Ramos (cell line): ENCODE measurements at regions not wholly inside any gene's neighbourhood (a gene's known extent, or its start where the extent isn't known, plus 50 kb on each side); places are given as distances from the start of the nearest gene placed in this dataset.

Experiments used
- in situ Hi-C: fragments of 300-500 bp; cut with MboI; formaldehyde crosslinking; loops from one replicate; pipeline ENCODE4 v1.14.3; 2022; ENCODE audit warnings: low sequenced_read_pairs; ENCODE audit not compliant: unreplicated experiment

DNA sequence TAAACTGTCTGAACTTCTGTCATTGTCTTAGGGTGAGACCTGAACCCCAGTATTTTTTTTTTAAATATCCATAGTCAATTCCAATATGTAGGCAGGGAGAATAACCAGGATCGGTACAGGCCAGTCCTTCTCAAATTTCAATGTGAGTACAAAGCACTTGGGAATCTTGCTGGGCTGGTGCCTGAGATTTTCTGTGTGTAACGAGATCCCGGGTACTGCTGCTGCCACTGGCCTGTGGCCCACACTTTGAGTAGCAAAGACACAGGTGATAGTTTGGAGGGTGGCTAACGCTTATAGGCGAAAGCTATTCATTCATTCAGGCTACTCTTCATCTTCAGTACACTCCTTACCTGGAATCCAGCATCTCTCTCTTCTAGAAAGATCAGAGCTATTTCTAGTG is 923.6 kb upstream of the TENM3 start:
- in situ Hi-C loops = no loop called here

DNA sequence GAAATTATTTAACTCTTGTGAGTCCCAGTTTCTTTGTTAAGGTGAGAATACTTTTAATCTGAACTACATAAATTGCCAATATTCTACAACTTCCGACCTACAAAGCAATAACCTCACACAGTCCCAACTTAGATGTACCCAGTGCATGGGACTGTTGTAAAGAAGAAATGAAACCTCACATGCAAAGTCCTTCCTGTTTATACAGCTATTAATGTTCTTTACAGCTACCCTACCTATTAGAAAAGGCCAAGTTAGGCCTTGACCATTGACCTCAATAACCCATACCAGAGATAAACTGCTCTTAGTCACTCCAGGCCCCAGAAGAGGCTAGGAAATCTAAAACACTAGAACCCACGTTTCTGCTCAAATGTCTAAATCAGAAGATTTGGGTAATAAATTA is 920.1 kb upstream of the TENM3 start:
- in situ Hi-C loops = no loop called here

DNA sequence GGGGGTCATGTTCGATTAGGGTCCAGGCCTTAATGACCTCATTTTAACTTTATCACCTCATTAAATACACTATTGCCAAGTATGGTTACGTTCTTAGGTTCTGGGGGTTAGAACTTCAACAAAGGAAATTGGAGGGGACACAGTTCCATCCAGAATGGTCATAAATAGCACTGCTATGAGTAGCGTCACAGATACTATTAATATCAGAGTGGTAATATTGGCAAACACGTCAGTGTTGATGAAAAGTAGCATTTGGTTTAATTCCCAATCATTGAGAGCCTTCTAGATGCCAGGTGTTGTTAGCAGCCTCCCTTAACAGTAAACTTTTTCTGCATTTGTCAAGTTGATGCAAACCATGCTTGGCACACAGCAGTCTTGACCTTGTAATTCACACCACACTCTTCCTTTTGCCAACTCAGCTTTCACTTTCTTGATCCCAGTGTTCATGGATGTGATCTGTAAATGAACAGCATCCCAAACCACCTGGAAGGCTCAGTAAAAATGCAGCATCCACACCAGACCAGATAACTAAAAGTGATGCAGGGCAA is 912.5 kb upstream of the TENM3 start:
- in situ Hi-C loops = no loop called here

DNA sequence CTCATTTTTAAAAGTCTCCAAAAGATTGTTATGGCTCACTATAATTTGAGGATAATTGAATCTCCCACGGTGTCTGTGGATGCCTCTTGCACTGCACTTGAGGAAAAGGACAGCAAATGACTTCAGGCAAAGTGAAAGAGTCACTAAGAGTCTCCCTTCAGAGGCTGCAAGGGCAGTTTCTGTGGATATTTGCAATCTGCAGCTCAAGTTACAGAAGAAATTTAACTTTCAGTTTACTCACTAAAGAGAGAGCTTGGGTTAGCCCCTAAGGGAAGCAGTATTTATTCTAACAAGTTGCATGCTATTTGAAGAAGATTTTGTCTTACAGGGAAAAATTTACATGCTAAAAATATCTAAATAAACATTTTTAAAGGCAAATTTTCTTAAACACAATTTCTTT is 912.0 kb upstream of the TENM3 start:
- in situ Hi-C loops = no loop called here

DNA sequence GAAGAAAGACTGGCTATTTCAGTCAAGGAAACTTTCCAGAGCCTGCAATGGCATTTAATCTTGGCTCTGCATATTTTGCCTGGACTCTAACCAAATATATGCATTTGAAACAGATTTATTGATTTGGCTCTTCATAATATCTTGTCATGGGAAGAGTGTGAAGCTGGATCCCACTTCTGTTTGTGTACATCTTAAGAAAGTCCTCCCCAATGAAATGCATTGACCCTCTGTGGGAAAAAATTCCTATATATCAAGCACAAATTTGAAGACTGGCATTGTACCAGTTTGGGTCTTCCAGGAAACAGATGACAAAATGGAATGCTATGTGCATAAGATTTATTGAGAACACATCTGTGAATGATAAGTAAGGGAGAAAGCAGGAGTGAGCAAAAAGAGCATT is 897.3 kb upstream of the TENM3 start:
- in situ Hi-C loops = no loop called here

DNA sequence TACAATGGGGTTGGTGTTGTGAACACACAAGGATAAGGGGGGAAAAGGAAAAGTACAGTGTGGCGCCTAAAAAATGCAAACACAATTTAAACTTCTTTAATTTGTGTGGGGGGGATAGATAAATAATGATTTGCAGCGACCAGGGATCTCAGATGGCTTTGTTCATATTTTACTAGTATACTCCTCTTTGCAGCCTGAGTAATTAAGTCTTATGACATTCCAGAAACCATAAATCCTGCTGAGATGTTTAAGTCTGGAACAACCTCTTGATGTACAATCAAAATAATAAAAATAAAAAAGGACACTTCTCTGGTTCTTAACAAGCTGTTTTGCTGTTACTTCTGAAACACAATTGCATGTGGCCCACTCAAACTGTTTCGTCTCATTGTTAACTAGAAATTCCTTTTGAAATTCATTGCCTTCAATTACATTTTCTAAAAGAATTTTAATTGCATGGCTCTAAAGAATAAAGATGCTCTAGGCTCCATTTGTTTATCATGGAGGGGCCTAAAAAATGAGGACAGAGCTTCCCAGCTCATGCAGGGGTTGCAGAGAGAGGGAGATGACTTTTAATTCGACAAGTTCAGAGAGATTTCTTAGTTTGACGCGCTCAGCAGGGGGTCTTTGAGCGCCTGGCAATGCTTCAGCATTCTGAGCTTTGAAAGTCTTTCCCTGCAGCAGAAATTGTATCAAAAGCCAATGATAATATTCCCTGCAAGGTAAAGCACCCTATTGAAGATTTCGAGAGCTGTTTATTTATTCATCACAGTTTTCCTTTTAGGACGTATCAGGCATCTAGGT is 892.4 kb upstream of the TENM3 start:
- in situ Hi-C loops = no loop called here

DNA sequence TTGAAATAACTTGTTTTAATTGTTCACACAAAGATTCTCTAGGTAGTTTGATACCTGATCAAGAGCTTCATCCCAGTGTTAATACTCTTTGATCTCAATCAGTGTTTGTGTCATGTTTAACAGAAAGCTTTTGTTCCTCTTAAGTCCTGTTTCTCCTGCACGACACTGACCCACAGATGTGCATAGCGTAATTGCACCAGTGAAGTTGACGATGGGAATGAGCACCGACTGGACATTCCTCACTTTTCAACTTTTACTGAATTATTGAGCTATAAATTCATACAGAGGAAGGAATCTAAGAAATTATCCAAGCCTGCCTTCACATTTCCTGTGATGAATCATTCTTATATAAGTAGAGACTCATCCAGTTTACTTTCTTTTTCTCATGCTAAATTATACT is 878.7 kb upstream of the TENM3 start:
- in situ Hi-C loops = no loop called here

DNA sequence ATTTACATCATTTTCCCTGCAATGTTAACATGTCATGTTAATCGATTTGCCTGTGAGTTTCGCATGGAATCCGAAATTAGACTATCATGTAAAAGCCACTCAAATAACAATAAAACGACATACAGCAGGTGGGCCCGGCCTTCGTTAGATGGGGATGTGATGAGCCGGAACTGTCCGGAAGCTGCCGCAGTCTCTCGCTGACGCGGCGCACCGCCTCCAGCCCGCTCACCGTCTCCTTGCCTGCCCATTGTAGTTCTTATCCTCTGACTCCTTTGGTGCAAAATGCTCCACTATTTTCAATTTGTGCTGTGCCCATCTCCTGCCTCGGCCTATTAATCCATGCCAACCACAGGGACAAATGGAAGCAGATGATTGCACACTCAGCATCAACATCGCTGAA is 877.5 kb upstream of the TENM3 start:
- in situ Hi-C loops = no loop called here

DNA sequence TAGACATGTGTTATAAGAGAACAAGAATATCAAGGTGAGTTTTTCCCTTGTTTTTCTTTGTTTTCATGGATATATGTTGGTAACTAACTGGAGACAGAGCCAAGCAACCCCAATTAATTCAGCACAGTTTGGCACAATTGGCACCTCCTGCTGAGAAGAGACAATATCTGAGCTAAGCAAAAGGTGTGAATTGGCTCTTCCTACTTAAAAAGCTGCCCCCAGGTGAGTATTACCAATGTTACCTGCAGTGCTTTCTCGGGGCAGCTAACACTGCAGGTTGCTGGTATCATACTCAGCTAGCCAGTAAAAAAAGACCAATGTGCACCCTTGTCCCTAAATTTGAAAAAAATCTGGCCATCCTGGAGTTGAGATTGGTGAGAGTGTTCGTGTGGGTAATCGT is 871.2 kb upstream of the TENM3 start:
- in situ Hi-C loops = no loop called here

DNA sequence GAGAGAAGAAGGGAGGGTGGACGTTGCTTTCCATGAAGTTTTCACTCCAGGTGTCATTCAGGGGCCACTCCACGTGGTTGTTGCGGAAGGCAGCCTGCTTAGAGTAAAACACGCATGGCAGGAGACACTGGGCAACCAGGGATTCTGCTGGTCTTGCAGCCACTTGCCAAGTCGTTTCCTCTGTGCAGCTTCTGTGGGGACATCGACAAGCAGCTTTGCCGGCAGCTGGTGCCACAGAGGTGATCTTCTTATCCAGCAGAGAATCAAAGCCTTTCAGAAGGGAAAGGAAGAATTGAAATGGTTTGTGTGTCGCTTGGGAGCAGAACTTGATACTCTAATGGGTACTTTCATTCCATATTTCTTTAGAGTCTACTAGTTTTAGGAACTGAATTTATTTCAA is 867.1 kb upstream of the TENM3 start:
- in situ Hi-C loops = no loop called here

DNA sequence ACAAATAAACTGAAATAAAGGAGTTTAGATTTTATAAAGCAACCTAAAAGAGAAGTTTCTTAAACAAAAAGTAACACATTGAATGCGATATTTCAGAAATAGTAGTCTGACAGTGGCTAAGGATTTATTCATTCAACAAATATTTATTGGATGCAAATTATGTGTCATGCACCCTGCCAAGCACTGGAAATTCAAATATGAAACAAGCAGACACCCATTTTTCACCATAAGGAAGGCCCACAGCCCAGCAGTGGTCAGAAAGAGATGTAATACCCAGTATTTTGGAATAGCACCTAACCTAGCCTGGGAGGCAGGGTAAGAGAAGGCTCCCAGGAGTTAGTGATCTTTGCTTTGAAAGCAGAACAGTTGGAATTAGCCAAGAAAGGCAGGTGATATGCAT is 855.1 kb upstream of the TENM3 start:
- in situ Hi-C loops = no loop called here

DNA sequence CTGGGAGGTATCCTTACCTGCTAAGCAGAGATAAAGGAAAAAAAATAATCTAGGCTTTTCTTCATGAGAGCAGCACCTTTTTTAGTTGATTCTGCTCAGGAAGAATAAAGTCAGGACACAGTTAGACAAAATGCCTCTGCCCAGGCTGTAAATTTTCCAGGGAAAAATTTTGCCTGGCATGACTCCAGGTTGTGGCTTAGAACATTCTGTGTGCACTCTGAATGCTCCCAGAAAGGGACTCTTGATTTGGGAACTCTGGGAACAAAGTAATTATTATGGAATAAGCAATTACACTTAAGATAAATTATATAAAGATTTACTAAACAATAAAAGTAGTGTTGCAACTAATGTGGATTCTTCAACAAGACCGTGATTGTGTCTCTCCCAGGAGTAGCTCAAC is 826.2 kb upstream of the TENM3 start:
- in situ Hi-C loops = no loop called here

DNA sequence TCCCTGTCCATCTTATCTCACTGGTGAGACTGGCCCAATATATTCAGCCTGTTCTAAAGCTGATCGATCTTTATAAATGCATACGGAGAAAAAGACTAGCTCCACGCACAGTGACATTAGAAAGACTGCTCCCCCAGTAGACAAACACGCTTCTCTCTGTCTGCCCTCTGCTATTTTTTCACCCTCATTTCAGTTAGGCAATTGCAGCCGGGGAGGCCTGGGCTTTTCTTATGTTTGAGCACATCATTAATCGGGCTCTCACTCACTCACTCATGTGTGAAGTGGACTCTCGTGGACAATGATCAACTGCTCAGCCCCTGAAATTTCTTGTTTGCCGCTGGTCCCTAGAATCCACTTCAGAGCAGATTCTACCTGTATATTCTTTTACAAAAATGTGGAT is 824.7 kb upstream of the TENM3 start:
- in situ Hi-C loops = no loop called here

DNA sequence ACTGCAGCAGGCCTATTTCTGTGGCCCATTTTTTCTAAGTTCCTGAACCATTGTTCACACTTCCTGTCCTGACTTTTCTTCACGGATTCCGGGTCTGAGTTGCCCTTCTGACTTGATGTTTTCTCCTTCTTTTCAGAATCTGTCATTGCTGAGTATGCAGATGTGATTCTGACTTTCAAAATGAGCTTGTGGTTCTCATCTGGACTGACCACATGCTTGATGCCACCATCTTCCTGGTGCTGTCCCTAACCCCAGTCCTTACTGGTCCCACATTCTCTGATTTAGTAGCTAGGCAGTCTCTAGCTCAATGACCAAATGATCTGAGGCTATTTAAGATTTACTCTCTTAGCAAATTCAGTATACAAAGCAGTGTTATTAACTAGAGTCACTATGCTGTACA is 822.3 kb upstream of the TENM3 start:
- in situ Hi-C loops = no loop called here

DNA sequence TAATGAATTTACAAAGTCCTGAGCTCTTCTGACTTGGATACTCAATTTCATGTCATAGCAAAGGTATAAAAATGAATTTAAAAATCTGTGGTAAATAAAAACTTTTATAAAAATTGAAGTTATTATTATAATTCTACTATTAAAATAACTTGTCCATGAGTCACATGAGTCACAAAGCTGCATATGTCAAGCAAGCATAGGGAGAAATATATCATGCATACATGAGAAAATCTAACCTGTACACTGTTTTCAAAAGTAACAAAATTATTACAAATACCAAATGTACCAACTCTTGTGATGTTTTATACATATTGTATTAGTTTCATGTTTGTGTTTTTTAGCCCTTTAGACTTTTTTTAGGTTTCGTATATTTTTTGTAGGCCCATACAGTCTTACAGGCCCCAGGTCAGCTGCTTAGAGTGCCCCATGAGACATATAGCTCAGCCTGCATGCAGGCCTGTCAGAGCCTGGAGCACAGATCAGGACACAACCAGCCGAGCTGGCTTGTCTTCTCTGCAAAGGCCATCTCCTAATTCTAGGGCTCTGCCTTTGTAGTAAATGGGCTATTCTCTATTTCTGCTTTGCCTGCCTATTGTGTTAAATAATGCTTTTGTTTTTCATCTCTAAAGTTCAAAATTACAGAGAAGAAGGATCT is 818.7 kb upstream of the TENM3 start:
- in situ Hi-C loops = no loop called here

DNA sequence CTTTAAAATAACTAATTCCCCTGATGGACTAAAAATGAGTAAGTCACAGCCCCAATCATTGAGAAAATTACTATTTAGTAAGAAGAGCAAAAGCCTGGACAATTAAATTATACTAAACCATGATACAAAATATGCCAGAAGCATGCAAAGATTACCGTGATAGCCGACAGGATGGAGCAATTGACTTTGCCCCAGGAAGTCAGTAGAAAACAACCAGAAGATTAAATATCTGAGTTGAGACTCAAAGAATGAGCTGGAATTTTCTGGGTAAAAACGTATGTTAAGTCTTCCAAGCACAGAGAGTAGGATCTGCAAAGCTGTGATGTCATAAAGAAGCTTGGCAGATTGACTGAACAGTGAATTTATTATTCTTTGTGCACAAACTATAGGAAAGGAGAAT is 816.1 kb upstream of the TENM3 start:
- in situ Hi-C loops = no loop called here

DNA sequence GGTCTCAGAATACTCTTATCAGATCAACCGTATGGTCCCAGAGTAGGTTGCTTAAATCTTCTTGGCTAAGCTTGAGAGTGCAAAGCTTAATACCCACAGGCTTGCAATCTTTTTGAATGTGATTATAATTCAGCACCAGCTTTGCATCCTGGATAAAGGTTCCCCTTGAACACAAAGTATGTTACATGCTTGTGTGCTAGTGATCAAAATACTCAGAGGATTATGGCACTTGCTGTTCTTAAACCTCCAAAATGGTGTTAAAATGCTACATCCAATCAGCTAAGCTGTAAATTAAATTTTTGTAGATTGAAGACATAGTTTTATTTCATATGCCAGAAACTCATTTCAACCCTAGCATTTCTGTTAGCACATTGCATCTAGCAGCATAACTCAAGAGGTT is 812.2 kb upstream of the TENM3 start:
- in situ Hi-C loops = no loop called here

DNA sequence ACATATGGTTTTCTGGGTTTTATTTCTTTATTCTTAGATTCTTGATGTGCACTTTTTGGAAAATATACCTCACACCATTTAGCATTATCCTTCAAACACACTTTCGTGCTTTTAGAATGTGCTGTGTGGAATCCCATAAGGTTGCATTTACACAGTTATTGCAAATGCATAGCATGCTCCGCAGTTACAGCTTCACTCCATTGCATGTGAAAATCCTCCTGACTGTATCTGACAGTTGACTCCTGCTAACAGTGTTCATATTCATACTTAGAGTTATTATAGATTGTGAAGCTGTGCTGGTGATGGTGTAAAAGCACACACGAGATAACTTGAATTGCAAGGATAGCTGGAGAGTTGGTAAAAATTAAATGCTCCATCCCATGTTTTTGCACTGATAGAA is 811.5 kb upstream of the TENM3 start:
- in situ Hi-C loops = no loop called here

DNA sequence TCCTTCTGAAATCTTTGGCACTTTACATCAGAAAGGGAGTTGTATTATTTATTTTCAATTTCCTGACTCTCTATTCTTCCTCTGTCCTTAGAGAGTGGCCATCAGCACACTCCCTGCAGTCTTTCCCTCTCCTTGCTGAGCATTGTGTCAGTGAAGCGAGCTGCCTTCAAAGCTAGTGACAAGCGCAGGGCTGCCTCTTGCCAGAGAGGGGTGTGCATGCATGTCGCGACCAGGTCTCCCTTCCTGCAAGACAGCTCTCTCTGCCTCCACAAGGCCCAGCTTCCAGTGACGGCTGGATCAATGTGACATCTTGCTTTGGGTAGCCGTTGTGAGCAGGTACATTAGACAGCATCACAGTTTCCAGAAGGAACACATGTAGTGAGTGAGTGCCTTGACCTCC is 810.9 kb upstream of the TENM3 start:
- in situ Hi-C loops = no loop called here

DNA sequence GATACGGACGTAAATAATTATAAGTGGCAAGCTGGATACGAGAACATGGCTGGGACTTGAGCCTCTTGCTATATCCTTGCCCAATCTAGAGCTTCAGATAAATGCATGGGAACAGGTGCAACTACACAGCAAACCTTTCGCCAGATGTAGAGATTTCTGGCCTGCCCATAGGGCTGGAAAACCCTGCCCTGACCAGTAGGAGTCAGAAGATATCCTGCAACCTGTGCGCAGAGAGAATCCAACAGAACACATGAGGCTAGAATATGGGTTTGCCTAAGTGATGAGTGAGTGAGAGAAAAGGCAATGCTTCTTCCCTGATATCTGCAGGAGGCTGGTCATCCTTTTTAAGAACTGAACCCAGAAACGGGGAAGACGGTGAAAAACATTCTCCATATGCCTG is 805.3 kb upstream of the TENM3 start:
- in situ Hi-C loops = no loop called here

DNA sequence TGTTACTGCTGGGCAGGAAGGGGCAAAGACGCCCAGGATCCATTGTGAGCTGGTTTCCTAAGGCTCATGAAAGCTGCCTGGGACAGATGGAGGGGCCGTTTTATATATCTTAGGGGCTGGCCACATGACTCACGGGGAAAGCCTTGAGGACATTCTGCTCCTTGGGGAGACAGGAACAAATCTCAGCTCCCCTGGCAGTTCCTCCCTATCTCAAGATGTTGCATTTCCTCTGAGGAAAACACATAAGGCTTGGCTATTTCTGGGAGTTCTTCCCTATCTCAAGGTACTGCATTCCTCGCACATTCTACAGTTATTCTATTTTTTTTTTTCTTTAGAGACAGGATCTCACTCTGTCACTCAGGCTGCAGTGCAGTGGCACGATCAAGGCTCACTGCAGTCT is 804.6 kb upstream of the TENM3 start:
- in situ Hi-C loops = no loop called here

DNA sequence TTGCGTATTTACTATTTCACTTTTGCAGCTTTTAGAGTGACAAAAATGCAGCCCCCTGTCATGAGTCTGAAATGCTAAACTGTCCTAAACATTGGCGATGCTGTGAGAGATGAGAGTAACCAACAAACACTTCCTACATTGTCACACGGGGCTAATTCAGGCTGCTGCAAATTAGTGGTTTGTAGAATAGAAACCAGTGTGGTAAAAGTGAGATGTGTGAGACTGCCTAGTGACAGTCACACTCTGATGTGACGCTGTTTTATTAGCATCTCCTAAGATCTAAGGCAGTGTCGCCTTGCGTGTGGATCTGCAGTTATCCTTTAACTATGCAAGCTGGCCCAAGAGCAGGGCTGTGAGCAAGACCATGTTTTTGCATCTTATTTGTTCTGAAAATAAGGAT is 800.2 kb upstream of the TENM3 start:
- in situ Hi-C loops = no loop called here
